H1 (cell line): ENCODE measurements at regions not wholly inside any gene's neighbourhood (a gene's known extent, or its start where the extent isn't known, plus 50 kb on each side); places are given as distances from the start of the nearest gene placed in this dataset.

ENCODE experiments used
- CTCF ChIP-seq, 3 experiments: IDR thresholded peaks; 1 replicate in 2 of 3; 2 replicates in 1 of 3; pipeline versions ENCODE4 v1.5.1 to v1.6.1; 2011; ENCODE audit warnings: low read length in 3 of 3, mild to moderate bottlenecking in 3 of 3, inconsistent platforms in 2 of 3, low read depth in 1 of 3, moderate library complexity in 1 of 3; ENCODE audit not compliant: insufficient read depth in 1 of 3; ENCODE audit errors: control extremely low read depth in 1 of 3
- E2F6 ChIP-seq: IDR thresholded peaks from 2 replicates; pipeline ENCODE4 v1.6.1; 2012; ENCODE audit warnings: inconsistent platforms
- EP300 ChIP-seq, 2 experiments: IDR thresholded peaks; 1 replicate in 1 of 2; 2 replicates in 1 of 2; pipeline ENCODE4 v1.6.1; 2011 to 2012; ENCODE audit warnings: low read depth in 2 of 2, low read length in 2 of 2, mild to moderate bottlenecking in 2 of 2, borderline replicate concordance in 1 of 2, inconsistent platforms in 1 of 2, moderate library complexity in 1 of 2
- EZH2 ChIP-seq: fragments of 200-600 bp; sonication (generic); IDR thresholded peaks from 2 replicates; pipeline ENCODE4 v1.7.1; 2012; ENCODE audit warnings: low read depth, mild to moderate bottlenecking, moderate library complexity, low read length, inconsistent platforms; ENCODE audit not compliant: severe bottlenecking
- GABPA ChIP-seq: IDR thresholded peaks from 2 replicates; pipeline ENCODE4 v1.6.1; 2011; ENCODE audit warnings: mild to moderate bottlenecking, low read length, moderate library complexity, borderline replicate concordance; ENCODE audit not compliant: insufficient read depth
- NRF1 ChIP-seq: IDR thresholded peaks from 2 replicates; pipeline ENCODE4 v1.6.1; 2011; ENCODE audit warnings: mild to moderate bottlenecking, low read depth, low read length, improper control_type of control experiment
- POLR2AphosphoS5 ChIP-seq: IDR thresholded peaks from 2 replicates; pipeline ENCODE4 v1.6.1; 2011; ENCODE audit warnings: low read depth, low read length
- USF2 ChIP-seq: IDR thresholded peaks from 2 replicates; pipeline ENCODE4 v1.6.1; 2011; ENCODE audit warnings: low read length, improper control_type of control experiment
- YY1 ChIP-seq: IDR thresholded peaks from 2 replicates; pipeline ENCODE4 v1.6.1; 2011; ENCODE audit warnings: low read depth, mild to moderate bottlenecking, low read length

GRCh38 chr10:6788731-6789130, 208.7 kb upstream of the PRKCQ start:
- TF ChIP-seq EP300 (IDR thresholded peaks at IDR 0.05; ENCODE audit: borderline replicate concordance in 1 of 2, low read depth in 2 of 2, low read length in 2 of 2) (no peak), CTCF (IDR thresholded peaks at IDR 0.05; ENCODE audit: control extremely low read depth in 1 of 3, insufficient read depth in 1 of 3, low read depth in 1 of 3, low read length in 3 of 3) (no peak), GABPA (no peak), POLR2AphosphoS5 (no peak), YY1 (no peak), EZH2 (no peak), USF2 (no peak), NRF1 (no peak), E2F6 (no peak)
